ENCODE measurements at regions not wholly inside any gene's neighbourhood (a gene's known extent, or its start where the extent isn't known, plus 50 kb on each side); places are given as distances from the start of the nearest gene placed in this dataset.
"Not testable (repeated sequence)": the region's sequence is repeated elsewhere in the genome, so short reads cannot be mapped to it uniquely, and the experiment has no call there.

- not testable (repeated sequence) for TF ChIP-seq CTCF (IDR thresholded peaks at IDR 0.05; ENCODE audit: low read depth, low read length); EZH2phosphoT487 (IDR thresholded peaks at IDR 0.05; ENCODE audit: low read depth)
Measured at GRCh38 chr16:32925192-32925591, 249.2 kb upstream of the TP53TG3 start.

Measured in OCI-LY3 (cell line).